K562 (cell line): ENCODE measurements at regions not wholly inside any gene's neighbourhood (a gene's known extent, or its start where the extent isn't known, plus 50 kb on each side); places are given as distances from the start of the nearest gene placed in this dataset.

ENCODE experiments used
- ATAC-seq: fragments of 200-7000 bp; cut with Tn5 transposase; 3 replicates; pipeline ENCODE4 v1.9.1; 2020; ENCODE audit warnings: moderate library complexity
- BruUV-seq: library from RNA; stranded (reverse); fragments of 400-500 nt; replicated peaks from 2 replicates; lab custom pipeline; 2021; lab: Mats Ljungman, UMichigan
- CTCF ChIA-PET: fragments of 300-600 bp; formaldehyde crosslinking; extraction: SDS; loops from one replicate; lab custom pipeline; 2021; ENCODE audit warnings: low intra/inter-chr PET ratio; lab: Yijun Ruan, JAX
- POLR2A ChIA-PET: fragments of 300-600, 350-650 bp; sonication (Branson Sonifier 250); formaldehyde crosslinking; extraction: SDS; loops from one replicate; lab custom pipeline; 2021; ENCODE audit warnings: antibody characterized with exemption, inconsistent platforms; lab: Yijun Ruan, JAX
- DNase-seq, 4 experiments: peaks; one replicate each; pipeline versions ENCODE4 v3.0.0 to v3.0.0-alpha.2; 2011 to 2018; ENCODE audit warnings: low spot score in 3 of 4, mixed read lengths in 3 of 4; ENCODE audit errors: extremely low read depth in 1 of 4
- FAIRE-seq: peaks from 2 replicates; lab custom pipeline; 2011; peaks lifted over from hg19 to GRCh38; lab: Jason Lieb, UNC
- H2AFZ ChIP-seq: 2 replicates; pipeline ENCODE4 v1.6.0; 2011; ENCODE audit warnings: low read depth, low read length, control low read depth, inconsistent platforms
- H3K27ac ChIP-seq: fragments of 200-600 bp; 3 replicates; pipeline ENCODE4 v1.8.0; 2011; ENCODE audit warnings: low read depth, mild to moderate bottlenecking, control low read depth, inconsistent platforms, low read length, moderate library complexity, mixed read lengths; ENCODE audit errors: extremely low read depth
- H3K27me3 ChIP-seq, 2 experiments: fragments of 300-600 bp in 1 of 2; 2 replicates in 1 of 2; 3 replicates in 1 of 2; pipeline versions ENCODE4 v1.6.0 to v1.8.0; 2011; ENCODE audit warnings: inconsistent platforms in 2 of 2, low read length in 2 of 2, mild to moderate bottlenecking in 1 of 2, mixed read lengths in 1 of 2, moderate library complexity in 1 of 2; ENCODE audit not compliant: control insufficient read depth in 2 of 2, insufficient read depth in 2 of 2
- H3K36me3 ChIP-seq: fragments of 300-600 bp; 3 replicates; pipeline ENCODE4 v1.8.0; 2011; ENCODE audit warnings: mild to moderate bottlenecking, low read length, inconsistent platforms; ENCODE audit not compliant: control insufficient read depth, insufficient read depth
- H3K4me1 ChIP-seq, 2 experiments: fragments of 200-600 bp in 1 of 2; replicated peaks in 1 of 2; 2 replicates in 1 of 2; 3 replicates in 1 of 2; pipeline versions ENCODE4 v1.5.1 to v1.8.0; 2011; ENCODE audit warnings: inconsistent platforms in 2 of 2, low read length in 2 of 2, mild to moderate bottlenecking in 1 of 2, mixed read lengths in 1 of 2, moderate library complexity in 1 of 2; ENCODE audit not compliant: control insufficient read depth in 2 of 2, insufficient read depth in 2 of 2
- H3K4me2 ChIP-seq: 2 replicates; pipeline ENCODE4 v1.6.1; 2011; ENCODE audit warnings: low read length, control low read depth, inconsistent platforms, mixed read lengths; ENCODE audit not compliant: insufficient read depth
- H3K4me3 ChIP-seq: fragments of 200-600 bp; sonication (generic), shearing (Covaris generic); 2 replicates; pipeline ENCODE4 v1.5.1; 2016; ENCODE audit warnings: control low read depth, inconsistent platforms
- H3K79me2 ChIP-seq: fragments of 200-600 bp; 3 replicates; pipeline ENCODE4 v1.8.0; 2011; ENCODE audit warnings: low read length, inconsistent platforms; ENCODE audit not compliant: control insufficient read depth, insufficient read depth
- H3K9ac ChIP-seq, 2 experiments: 2 replicates each; pipeline versions ENCODE4 v1.6.0 to v1.6.1; 2011; ENCODE audit warnings: low read depth in 2 of 2, low read length in 2 of 2, control low read depth in 1 of 2, inconsistent platforms in 1 of 2, mild to moderate bottlenecking in 1 of 2, mixed read lengths in 1 of 2; ENCODE audit not compliant: insufficient read depth in 1 of 2
- H3K9me1 ChIP-seq: one replicate; pipeline ENCODE4 v1.6.0; 2011; ENCODE audit warnings: inconsistent platforms, mild to moderate bottlenecking, low read length, moderate library complexity; ENCODE audit not compliant: control insufficient read depth, insufficient read depth
- H3K9me3 ChIP-seq: replicated peaks from 2 replicates; pipeline ENCODE4 v1.5.1; 2011; ENCODE audit warnings: low read depth, low read length, inconsistent platforms; ENCODE audit not compliant: control insufficient read depth, insufficient read depth
- H4K20me1 ChIP-seq: replicated peaks from 2 replicates; pipeline ENCODE4 v1.6.1; 2011; ENCODE audit warnings: low read length, inconsistent platforms, mixed read lengths; ENCODE audit not compliant: control insufficient read depth, insufficient read depth
- EGR1 ChIP-seq: fragments of 450-650 bp; conservative IDR thresholded peaks from 2 replicates; pipeline ENCODE4 v1.6.1; 2017; ENCODE audit warnings: mild to moderate bottlenecking
- ZKSCAN8 ChIP-seq: fragments of 200-800 bp; sonication (Bioruptor generic); IDR thresholded peaks from 2 replicates; pipeline ENCODE4 v1.6.1; 2016; ENCODE audit warnings: missing genetic modification characterization, missing compliant biosample characterization
- WGBS: fragments of 100-300 bp; shearing (Covaris generic); methylation state at CpG from one replicate; pipeline ENCODE4 v1.1.6; 2016; ENCODE audit warnings: low coverage, mixed read lengths; ENCODE audit not compliant: insufficient coverage; ENCODE audit errors: missing lambda C conversion rate; 5-methylcytosine and 5-hydroxymethylcytosine counted together
- in situ Hi-C: fragments of 300-500 bp; cut with MboI; formaldehyde crosslinking; loops from 4 replicates; pipeline ENCODE4 v1.15.0; 2018; ENCODE audit warnings: inconsistent platforms, mixed read lengths
- intact Hi-C: fragments of 100-400 bp; cut with micrococcal nuclease; formaldehyde crosslinking; loops from 2 replicates; pipeline ENCODE4 v1.14.2; 2022
- TF ChIP-seq, protein P1 (sequence below), 3 experiments: IDR thresholded peaks in 2 of 3; conservative IDR thresholded peaks in 1 of 3; 2 replicates each; pipeline ENCODE4 v1.5.1; 2011 to 2012; ENCODE audit warnings: low read length in 3 of 3, mild to moderate bottlenecking in 3 of 3, control low read depth in 2 of 3, improper control_type of control experiment in 1 of 3, inconsistent platforms in 1 of 3, low read depth in 1 of 3, mixed read lengths in 1 of 3, moderate library complexity in 1 of 3; ENCODE audit not compliant: insufficient read depth in 2 of 3

DNA sequence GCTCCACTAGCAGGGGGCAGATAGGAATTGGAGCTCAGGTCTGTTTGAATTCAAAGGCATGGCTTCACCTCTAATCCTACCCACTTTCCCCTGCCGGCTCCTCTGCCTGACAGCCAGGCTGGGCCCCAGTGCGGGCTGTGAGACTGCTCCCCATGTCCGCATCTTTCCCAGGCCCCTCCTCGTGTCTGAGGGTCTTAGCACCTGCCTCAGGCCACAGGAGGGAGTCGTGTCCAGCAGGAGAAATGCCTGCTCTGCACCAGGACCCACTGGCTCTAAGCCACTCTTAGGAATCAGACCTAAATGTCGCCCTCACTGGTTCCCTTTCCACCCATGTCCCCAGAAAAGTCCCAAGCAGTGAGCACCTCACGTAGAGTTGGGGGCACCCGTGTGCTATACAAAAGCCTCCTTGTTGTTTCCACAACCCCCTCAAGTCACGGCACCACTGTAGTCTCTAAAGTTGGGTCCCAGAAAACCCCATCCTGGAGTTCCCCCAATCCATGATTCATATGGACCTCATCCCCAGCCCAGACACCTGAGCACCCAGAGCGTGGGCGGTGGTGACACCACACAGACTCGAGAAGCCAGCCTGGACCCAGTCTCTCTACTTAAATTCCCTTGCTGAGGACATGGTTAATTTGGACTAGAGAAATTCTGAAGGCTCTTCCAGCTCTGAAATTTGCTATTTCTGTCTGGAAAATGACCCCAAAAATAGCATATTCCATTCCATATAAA is 466.4 kb upstream of the ZMIZ1 start:
- FAIRE-seq, result no peak
- POLR2A ChIA-PET, result no interaction called here
- H3K9me1 ChIP-seq, result no peaks in the 10 kb centered on the region
- H3K4me1 ChIP-seq, result no peaks in the 10 kb centered on the region
- in situ Hi-C loops (no loop called here), intact Hi-C loops (no loop called here)
- ATAC-seq, result no peak
- no peak overlapping the region for H3K4me2 ChIP-seq
- H2AFZ ChIP-seq, result no peak overlapping the region
- H3K27ac ChIP-seq, result no peak overlapping the region
- H3K36me3 ChIP-seq, result no peaks in the 10 kb centered on the region
- DNase-seq, result no peak
- TF ChIP-seq, protein P1, sequence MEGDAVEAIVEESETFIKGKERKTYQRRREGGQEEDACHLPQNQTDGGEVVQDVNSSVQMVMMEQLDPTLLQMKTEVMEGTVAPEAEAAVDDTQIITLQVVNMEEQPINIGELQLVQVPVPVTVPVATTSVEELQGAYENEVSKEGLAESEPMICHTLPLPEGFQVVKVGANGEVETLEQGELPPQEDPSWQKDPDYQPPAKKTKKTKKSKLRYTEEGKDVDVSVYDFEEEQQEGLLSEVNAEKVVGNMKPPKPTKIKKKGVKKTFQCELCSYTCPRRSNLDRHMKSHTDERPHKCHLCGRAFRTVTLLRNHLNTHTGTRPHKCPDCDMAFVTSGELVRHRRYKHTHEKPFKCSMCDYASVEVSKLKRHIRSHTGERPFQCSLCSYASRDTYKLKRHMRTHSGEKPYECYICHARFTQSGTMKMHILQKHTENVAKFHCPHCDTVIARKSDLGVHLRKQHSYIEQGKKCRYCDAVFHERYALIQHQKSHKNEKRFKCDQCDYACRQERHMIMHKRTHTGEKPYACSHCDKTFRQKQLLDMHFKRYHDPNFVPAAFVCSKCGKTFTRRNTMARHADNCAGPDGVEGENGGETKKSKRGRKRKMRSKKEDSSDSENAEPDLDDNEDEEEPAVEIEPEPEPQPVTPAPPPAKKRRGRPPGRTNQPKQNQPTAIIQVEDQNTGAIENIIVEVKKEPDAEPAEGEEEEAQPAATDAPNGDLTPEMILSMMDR (IDR thresholded peaks at IDR 0.05 in 2 of 3, conservative IDR thresholded peaks at IDR 0.05 in 1 of 3; ENCODE audit: insufficient read depth in 2 of 3, low read depth in 1 of 3, low read length in 3 of 3), result 0 out of 6 replicates have a peak, but pooled peaks of 1 of the 3 experiments have one; percentile 10
- peak; percentile 54 for TF ChIP-seq EGR1
- TF ChIP-seq ZKSCAN8 (CRISPR knock-in tag), result no peak
- BruUV-seq, result no TSS peak
- no peaks in the 10 kb centered on the region for H3K79me2 ChIP-seq
- peaks cover 2 to 36% of the 10 kb centered on the region in 2 experiments; a peak in 2 of 5 replicates for H3K27me3 ChIP-seq
- no peaks in the 10 kb centered on the region for H4K20me1 ChIP-seq
- CTCF ChIA-PET, result no interaction called here
- no peaks in the 10 kb centered on the region for H3K9me3 ChIP-seq
- 0% methylated on average over 12 of the region's 12 CpGs for whole genome bisulfite sequencing
- H3K9ac ChIP-seq, result no peak overlapping the region
- no peak overlapping the region for H3K4me3 ChIP-seq
